ENCODE measurements at regions not wholly inside any gene's neighbourhood (a gene's known extent, or its start where the extent isn't known, plus 50 kb on each side); places are given as distances from the start of the nearest gene placed in this dataset.

DNA sequence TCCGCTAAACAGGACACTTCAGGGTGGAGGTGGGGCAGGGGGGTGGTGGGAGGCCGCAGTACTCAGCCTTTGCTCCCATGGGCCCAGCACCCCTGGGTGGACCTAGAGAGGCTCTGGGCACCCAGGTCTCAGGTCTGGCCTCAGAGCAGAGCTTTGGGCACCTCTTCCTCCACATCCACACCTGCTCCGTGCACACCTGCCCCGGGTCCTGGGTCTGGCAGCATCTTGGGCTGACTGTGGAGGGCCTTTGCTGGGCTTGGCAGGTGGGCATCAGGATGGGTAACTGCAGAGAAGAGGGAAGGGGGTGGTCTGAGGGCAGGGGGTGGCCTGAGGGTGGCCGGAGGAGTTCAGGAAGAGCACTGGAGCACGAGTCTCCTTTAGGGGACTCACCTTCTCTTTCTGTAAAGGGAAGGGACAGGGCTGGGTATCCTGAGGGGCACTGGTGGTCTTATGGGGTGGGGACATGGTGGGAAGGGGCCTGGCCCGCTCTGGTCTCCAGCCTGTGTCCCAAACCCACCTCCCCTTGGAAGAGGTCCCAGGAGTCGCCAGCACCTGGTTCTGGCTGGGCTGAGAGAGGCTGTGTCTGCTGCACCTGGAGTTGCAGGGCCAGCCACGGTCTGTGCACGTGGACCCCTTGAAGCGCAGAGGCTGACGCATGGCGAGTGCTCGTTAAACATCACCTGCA, 106.7 kb upstream of the IER5L start:
- no peak for TF ChIP-seq POLR2AphosphoS5 (IDR thresholded peaks at IDR 0.05; ENCODE audit: insufficient read depth, low read depth, low read length)
- no peaks in the 10 kb centered on the region for H3K36me3 ChIP-seq (ENCODE audit: control insufficient read depth in 2 of 2, extremely low read depth in 1 of 2, insufficient read depth in 2 of 2, low read length in 2 of 2)
- no peak overlapping the region for H3K4me2 ChIP-seq (ENCODE audit: insufficient read depth, low read length)
- dilution Hi-C loops (cut with MboI; ENCODE audit: extremely low pct_ligation_motif_present, low sequenced_read_pairs), result no loop called here
- no peak overlapping the region for H3K27ac ChIP-seq (ENCODE audit: insufficient read depth, low read depth, low read length)
- ChIA-PET POLR2A (no interaction called here), CTCF (no interaction called here)
- H3K27me3 ChIP-seq (ENCODE audit: control insufficient read depth in 2 of 2, insufficient read depth in 2 of 2, low read length in 2 of 2), result no peaks in the 10 kb centered on the region
- H2AFZ ChIP-seq (ENCODE audit: low read depth, low read length), result no peak overlapping the region
- no TSS peak for BruUV-seq (replicated peaks)
- no peak for FAIRE-seq
- H3K9ac ChIP-seq (replicated peaks; ENCODE audit: extremely low read depth, insufficient read depth, low read length), result no peak overlapping the region
- no peaks in the 10 kb centered on the region for H3K9me1 ChIP-seq (replicated peaks; ENCODE audit: control insufficient read depth, extremely low read depth, insufficient read depth, low read length)
- no peaks in the 10 kb centered on the region for H3K4me1 ChIP-seq (ENCODE audit: control insufficient read depth, extremely low read depth, insufficient read depth, low read length)
- H3K79me2 ChIP-seq (ENCODE audit: control insufficient read depth, insufficient read depth, low read length), result no peaks in the 10 kb centered on the region
- DNase-seq (ENCODE audit: low read depth, low spot score), result no peak
- no peak overlapping the region for H3K4me3 ChIP-seq (replicated peaks in 1 of 3; ENCODE audit: insufficient read depth in 1 of 3, low read depth in 1 of 3, low read length in 3 of 3)
- no peaks in the 10 kb centered on the region for H4K20me1 ChIP-seq (replicated peaks; ENCODE audit: control insufficient read depth, extremely low read depth, insufficient read depth, low read length)
- intact Hi-C loops (cut with micrococcal nuclease), result no loop called here
- H3K9me3 ChIP-seq (replicated peaks; ENCODE audit: control insufficient read depth, insufficient read depth, low read length), result no peaks in the 10 kb centered on the region

DNA sequence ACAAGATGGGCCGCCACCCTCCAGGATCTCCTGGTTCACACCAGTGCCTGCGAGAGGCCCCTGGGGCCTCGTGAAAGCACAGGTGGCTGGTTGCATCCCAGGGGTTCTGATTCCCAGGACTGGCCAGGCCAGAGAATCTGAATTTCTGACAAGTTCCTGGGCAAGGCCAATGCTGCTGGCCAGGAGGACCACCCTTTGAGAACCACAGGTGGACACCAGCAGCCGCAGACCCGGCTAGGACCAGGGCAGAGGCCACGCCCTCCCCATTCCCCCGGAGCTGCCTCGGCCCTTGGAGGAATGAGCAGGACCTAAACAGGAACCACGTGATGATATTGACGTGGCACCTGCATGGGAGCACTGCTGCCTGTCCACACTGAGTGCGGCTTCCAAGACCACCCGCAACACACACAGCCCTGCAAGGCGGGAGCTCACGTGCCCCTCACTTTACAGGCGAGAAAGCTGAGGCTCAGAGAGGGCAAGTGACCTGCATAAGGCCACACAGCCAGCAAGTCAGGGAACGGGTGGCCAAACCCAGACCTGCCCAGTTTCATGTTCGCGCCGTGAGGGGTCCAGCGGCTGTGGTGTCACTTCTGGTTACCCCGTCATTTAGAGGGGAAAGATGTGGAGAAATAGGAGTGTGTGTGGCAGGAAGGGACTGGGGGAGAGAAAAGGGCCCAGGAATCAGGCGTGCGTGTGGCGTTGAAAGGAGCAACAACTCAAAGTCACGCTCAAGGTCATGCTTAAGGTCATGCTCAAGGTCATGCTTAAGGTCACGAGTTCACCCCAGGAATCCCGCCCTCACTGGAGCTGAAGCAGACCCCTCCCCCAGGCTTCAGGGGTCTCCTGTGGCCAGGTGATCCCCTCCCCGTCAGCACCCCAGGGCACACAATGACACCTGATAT, 105.9 kb upstream of the IER5L start:
- TF ChIP-seq, protein P1, sequence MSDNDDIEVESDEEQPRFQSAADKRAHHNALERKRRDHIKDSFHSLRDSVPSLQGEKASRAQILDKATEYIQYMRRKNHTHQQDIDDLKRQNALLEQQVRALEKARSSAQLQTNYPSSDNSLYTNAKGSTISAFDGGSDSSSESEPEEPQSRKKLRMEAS (IDR thresholded peaks at IDR 0.05; ENCODE audit: insufficient read depth, insufficient read length), result no peak
- TF ChIP-seq FOS (IDR thresholded peaks at IDR 0.05; ENCODE audit: borderline replicate concordance, insufficient read depth, low read length) (no peak), JUN (IDR thresholded peaks at IDR 0.05; ENCODE audit: borderline replicate concordance, insufficient read depth, insufficient read length, low read depth) (no peak), EZH2 (IDR thresholded peaks at IDR 0.05; ENCODE audit: borderline replicate concordance, low read depth, low read length, severe bottlenecking) (no peak), MYC (IDR thresholded peaks at IDR 0.05; ENCODE audit: low read depth, low read length) (no peak), GATA2 (IDR thresholded peaks at IDR 0.05; ENCODE audit: insufficient read depth, insufficient read length, low read depth, low read length) (no peak), POLR2A (IDR thresholded peaks at IDR 0.05; ENCODE audit: low read depth, low read length) (no peak), POLR2AphosphoS5 (IDR thresholded peaks at IDR 0.05; ENCODE audit: insufficient read depth, low read depth, low read length) (no peak)
- TF ChIP-seq, protein P2, sequence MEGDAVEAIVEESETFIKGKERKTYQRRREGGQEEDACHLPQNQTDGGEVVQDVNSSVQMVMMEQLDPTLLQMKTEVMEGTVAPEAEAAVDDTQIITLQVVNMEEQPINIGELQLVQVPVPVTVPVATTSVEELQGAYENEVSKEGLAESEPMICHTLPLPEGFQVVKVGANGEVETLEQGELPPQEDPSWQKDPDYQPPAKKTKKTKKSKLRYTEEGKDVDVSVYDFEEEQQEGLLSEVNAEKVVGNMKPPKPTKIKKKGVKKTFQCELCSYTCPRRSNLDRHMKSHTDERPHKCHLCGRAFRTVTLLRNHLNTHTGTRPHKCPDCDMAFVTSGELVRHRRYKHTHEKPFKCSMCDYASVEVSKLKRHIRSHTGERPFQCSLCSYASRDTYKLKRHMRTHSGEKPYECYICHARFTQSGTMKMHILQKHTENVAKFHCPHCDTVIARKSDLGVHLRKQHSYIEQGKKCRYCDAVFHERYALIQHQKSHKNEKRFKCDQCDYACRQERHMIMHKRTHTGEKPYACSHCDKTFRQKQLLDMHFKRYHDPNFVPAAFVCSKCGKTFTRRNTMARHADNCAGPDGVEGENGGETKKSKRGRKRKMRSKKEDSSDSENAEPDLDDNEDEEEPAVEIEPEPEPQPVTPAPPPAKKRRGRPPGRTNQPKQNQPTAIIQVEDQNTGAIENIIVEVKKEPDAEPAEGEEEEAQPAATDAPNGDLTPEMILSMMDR (IDR thresholded peaks at IDR 0.05; ENCODE audit: extremely low read depth in 1 of 2, insufficient read depth in 1 of 2, low read depth in 1 of 2, low read length in 2 of 2), result no peak
- ChIA-PET CTCF (no interaction called here), POLR2A (no interaction called here)
- no peak for DNase-seq (ENCODE audit: low read depth, low spot score)
- BruUV-seq (replicated peaks), result no TSS peak
- Histone ChIP-seq H3K4me1 (ENCODE audit: control insufficient read depth, extremely low read depth, insufficient read depth, low read length) (no peaks in the 10 kb centered on the region), H3K9ac (replicated peaks; ENCODE audit: extremely low read depth, insufficient read depth, low read length) (no peak overlapping the region), H3K4me2 (ENCODE audit: insufficient read depth, low read length) (no peak overlapping the region), H3K4me3 (replicated peaks in 1 of 3; ENCODE audit: insufficient read depth in 1 of 3, low read depth in 1 of 3, low read length in 3 of 3) (no peak overlapping the region), H3K27ac (ENCODE audit: insufficient read depth, low read depth, low read length) (no peak overlapping the region), H3K36me3 (ENCODE audit: control insufficient read depth in 2 of 2, extremely low read depth in 1 of 2, insufficient read depth in 2 of 2, low read length in 2 of 2) (no peaks in the 10 kb centered on the region), H2AFZ (ENCODE audit: low read depth, low read length) (no peak overlapping the region), H3K9me3 (replicated peaks; ENCODE audit: control insufficient read depth, insufficient read depth, low read length) (no peaks in the 10 kb centered on the region), H3K79me2 (ENCODE audit: control insufficient read depth, insufficient read depth, low read length) (no peaks in the 10 kb centered on the region), H3K27me3 (ENCODE audit: control insufficient read depth in 2 of 2, insufficient read depth in 2 of 2, low read length in 2 of 2) (no peaks in the 10 kb centered on the region), H4K20me1 (replicated peaks; ENCODE audit: control insufficient read depth, extremely low read depth, insufficient read depth, low read length) (no peaks in the 10 kb centered on the region), H3K9me1 (replicated peaks; ENCODE audit: control insufficient read depth, extremely low read depth, insufficient read depth, low read length) (no peaks in the 10 kb centered on the region)
- dilution Hi-C loops (cut with MboI; ENCODE audit: extremely low pct_ligation_motif_present, low sequenced_read_pairs), result no loop called here
- FAIRE-seq, result no peak
- intact Hi-C loops (cut with micrococcal nuclease), result no loop called here

All from endothelial cell of umbilical vein (primary cell).